ENCODE measurements at regions not wholly inside any gene's neighbourhood (a gene's known extent, or its start where the extent isn't known, plus 50 kb on each side); places are given as distances from the start of the nearest gene placed in this dataset.

- no peaks in the 10 kb centered on the region for H3K9me2 ChIP-seq (replicated peaks; ENCODE audit: insufficient read depth, low read length)
- no peaks in the 10 kb centered on the region for H4K20me1 ChIP-seq (ENCODE audit: low read depth, low read length)
- no peaks in the 10 kb centered on the region for H3K9me3 ChIP-seq (ENCODE audit: insufficient read depth, low read length)
- TF ChIP-seq EZH2phosphoT487 (conservative IDR thresholded peaks at IDR 0.05; ENCODE audit: low read length), result no peak
- no peak for TF ChIP-seq CTCF (IDR thresholded peaks at IDR 0.05; ENCODE audit: insufficient read depth, low read length, poor library complexity, severe bottlenecking)
- H3K36me3 ChIP-seq (ENCODE audit: low read length), result no peaks in the 10 kb centered on the region
- no peak overlapping the region for H3K4me2 ChIP-seq (ENCODE audit: low read depth, low read length, poor library complexity, severe bottlenecking)
- no peak overlapping the region for H2AFZ ChIP-seq (ENCODE audit: low read depth, low read length, severe bottlenecking)
- no peak overlapping the region for H3K4me3 ChIP-seq (ENCODE audit: insufficient read depth, low read length, poor library complexity, severe bottlenecking)
- no peaks in the 10 kb centered on the region for H3K27me3 ChIP-seq (ENCODE audit: low read length)
- no peaks in the 10 kb centered on the region for H3F3A ChIP-seq (ENCODE audit: insufficient read depth)
- no peak overlapping the region for H3K27ac ChIP-seq (ENCODE audit: low read depth, low read length)
- no peaks in the 10 kb centered on the region for H3K79me2 ChIP-seq (ENCODE audit: insufficient read depth, low read length)
- H3K9ac ChIP-seq (ENCODE audit: low read length), result no peak overlapping the region
Observed at GRCh38 chr18:44541159-44541558, 139.5 kb upstream of the SETBP1 start.

GRCh38 chr18:44541781-44542180 lies 138.9 kb upstream of the SETBP1 start:
- Histone ChIP-seq H3F3A (ENCODE audit: insufficient read depth) (no peaks in the 10 kb centered on the region), H3K4me3 (ENCODE audit: insufficient read depth, low read length, poor library complexity, severe bottlenecking) (no peak overlapping the region), H3K27me3 (ENCODE audit: low read length) (no peaks in the 10 kb centered on the region), H3K79me2 (ENCODE audit: insufficient read depth, low read length) (no peaks in the 10 kb centered on the region), H3K9ac (ENCODE audit: low read length) (no peak overlapping the region), H3K9me2 (replicated peaks; ENCODE audit: insufficient read depth, low read length) (no peaks in the 10 kb centered on the region), H4K20me1 (ENCODE audit: low read depth, low read length) (no peaks in the 10 kb centered on the region), H2AFZ (ENCODE audit: low read depth, low read length, severe bottlenecking) (no peak overlapping the region), H3K27ac (ENCODE audit: low read depth, low read length) (no peak overlapping the region), H3K4me2 (ENCODE audit: low read depth, low read length, poor library complexity, severe bottlenecking) (no peak overlapping the region), H3K36me3 (ENCODE audit: low read length) (no peaks in the 10 kb centered on the region), H3K9me3 (ENCODE audit: insufficient read depth, low read length) (no peaks in the 10 kb centered on the region)
- TF ChIP-seq EZH2phosphoT487 (conservative IDR thresholded peaks at IDR 0.05; ENCODE audit: low read length), result no peak

- Histone ChIP-seq H3K27ac (ENCODE audit: low read depth, low read length) (no peak overlapping the region), H3K36me3 (ENCODE audit: low read length) (no peaks in the 10 kb centered on the region), H3K27me3 (ENCODE audit: low read length) (no peaks in the 10 kb centered on the region), H3F3A (ENCODE audit: insufficient read depth) (no peaks in the 10 kb centered on the region), H2AFZ (ENCODE audit: low read depth, low read length, severe bottlenecking) (no peak overlapping the region), H3K4me2 (ENCODE audit: low read depth, low read length, poor library complexity, severe bottlenecking) (no peak overlapping the region), H3K9me2 (replicated peaks; ENCODE audit: insufficient read depth, low read length) (no peaks in the 10 kb centered on the region), H3K79me2 (ENCODE audit: insufficient read depth, low read length) (no peaks in the 10 kb centered on the region), H4K20me1 (ENCODE audit: low read depth, low read length) (no peaks in the 10 kb centered on the region), H3K4me3 (ENCODE audit: insufficient read depth, low read length, poor library complexity, severe bottlenecking) (no peak overlapping the region), H3K9me3 (ENCODE audit: insufficient read depth, low read length) (no peaks in the 10 kb centered on the region), H3K9ac (ENCODE audit: low read length) (no peak overlapping the region)
- TF ChIP-seq CTCF (IDR thresholded peaks at IDR 0.05; ENCODE audit: insufficient read depth, low read length, poor library complexity, severe bottlenecking) (no peak), EZH2phosphoT487 (conservative IDR thresholded peaks at IDR 0.05; ENCODE audit: low read length) (no peak)
Observed at GRCh38 chr18:44543387-44543786, 137.3 kb upstream of the SETBP1 start.

- no peaks in the 10 kb centered on the region for H4K20me1 ChIP-seq (ENCODE audit: low read depth, low read length)
- TF ChIP-seq CTCF (IDR thresholded peaks at IDR 0.05; ENCODE audit: insufficient read depth, low read length, poor library complexity, severe bottlenecking) (no peak), EZH2phosphoT487 (conservative IDR thresholded peaks at IDR 0.05; ENCODE audit: low read length) (no peak)
Observed at GRCh38 chr18:44545359-44545985, 135.2 kb upstream of the SETBP1 start.

More at GRCh38 chr18:44545359-44545985, 135.2 kb upstream of the SETBP1 start:
- Histone ChIP-seq H3K4me2 (ENCODE audit: low read depth, low read length, poor library complexity, severe bottlenecking) (no peak overlapping the region), H3K9me3 (ENCODE audit: insufficient read depth, low read length) (no peaks in the 10 kb centered on the region), H3K36me3 (ENCODE audit: low read length) (no peaks in the 10 kb centered on the region), H3K9ac (ENCODE audit: low read length) (no peak overlapping the region), H3K4me3 (ENCODE audit: insufficient read depth, low read length, poor library complexity, severe bottlenecking) (no peak overlapping the region), H3K27me3 (ENCODE audit: low read length) (no peaks in the 10 kb centered on the region), H3K9me2 (replicated peaks; ENCODE audit: insufficient read depth, low read length) (no peaks in the 10 kb centered on the region), H3K79me2 (ENCODE audit: insufficient read depth, low read length) (no peaks in the 10 kb centered on the region), H3K27ac (ENCODE audit: low read depth, low read length) (no peak overlapping the region), H3F3A (ENCODE audit: insufficient read depth) (no peaks in the 10 kb centered on the region), H2AFZ (ENCODE audit: low read depth, low read length, severe bottlenecking) (no peak overlapping the region)

Data from SU-DHL-6 (cell line).